GM12878 (cell line): ENCODE measurements at regions not wholly inside any gene's neighbourhood (a gene's known extent, or its start where the extent isn't known, plus 50 kb on each side); places are given as distances from the start of the nearest gene placed in this dataset.

Experiments used
- POLR2A ChIP-seq: IDR thresholded peaks from 2 replicates; pipeline ENCODE4 v1.6.1; 2011; ENCODE audit warnings: low read depth, mild to moderate bottlenecking, low read length
- SP1 ChIP-seq: IDR thresholded peaks from one replicate; pipeline ENCODE4 v1.6.1; 2011; ENCODE audit warnings: low read depth, low read length
- TF ChIP-seq, protein P1 (sequence below): IDR thresholded peaks from 2 replicates; pipeline ENCODE4 v1.6.1; 2012; ENCODE audit warnings: low read depth, low read length, improper control_type of control experiment
- TF ChIP-seq, protein P2 (sequence below): IDR thresholded peaks from 2 replicates; pipeline ENCODE4 v1.6.1; 2012; ENCODE audit warnings: low read depth, low read length, improper control_type of control experiment

DNA sequence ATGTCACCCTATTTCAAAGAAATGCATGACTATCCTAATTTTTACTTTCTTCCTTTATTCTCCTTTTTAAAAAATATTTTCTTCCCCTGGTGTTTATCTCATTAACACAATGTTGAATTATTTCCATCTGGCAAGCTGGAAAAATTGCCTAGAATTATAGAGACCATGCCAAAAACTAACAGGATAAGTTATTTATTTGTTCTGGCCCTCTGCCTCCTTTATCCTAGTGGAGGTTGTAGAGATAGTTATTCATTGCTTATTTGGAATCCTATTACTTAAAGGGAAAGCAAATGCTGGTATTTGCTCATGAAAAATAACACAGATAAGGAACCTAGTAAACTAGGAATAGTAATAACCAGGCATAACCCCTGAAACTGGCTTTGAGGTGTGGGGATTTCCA is 684.9 kb upstream of the KIF2B start:
- TF ChIP-seq POLR2A (no peak), SP1 (no peak)
- TF ChIP-seq, protein P1, sequence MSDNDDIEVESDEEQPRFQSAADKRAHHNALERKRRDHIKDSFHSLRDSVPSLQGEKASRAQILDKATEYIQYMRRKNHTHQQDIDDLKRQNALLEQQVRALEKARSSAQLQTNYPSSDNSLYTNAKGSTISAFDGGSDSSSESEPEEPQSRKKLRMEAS, result no peak
- TF ChIP-seq, protein P2, sequence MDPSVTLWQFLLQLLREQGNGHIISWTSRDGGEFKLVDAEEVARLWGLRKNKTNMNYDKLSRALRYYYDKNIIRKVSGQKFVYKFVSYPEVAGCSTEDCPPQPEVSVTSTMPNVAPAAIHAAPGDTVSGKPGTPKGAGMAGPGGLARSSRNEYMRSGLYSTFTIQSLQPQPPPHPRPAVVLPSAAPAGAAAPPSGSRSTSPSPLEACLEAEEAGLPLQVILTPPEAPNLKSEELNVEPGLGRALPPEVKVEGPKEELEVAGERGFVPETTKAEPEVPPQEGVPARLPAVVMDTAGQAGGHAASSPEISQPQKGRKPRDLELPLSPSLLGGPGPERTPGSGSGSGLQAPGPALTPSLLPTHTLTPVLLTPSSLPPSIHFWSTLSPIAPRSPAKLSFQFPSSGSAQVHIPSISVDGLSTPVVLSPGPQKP, result no peak
